Naive thymus-derived CD4-positive, alpha-beta T cell (primary cell): ENCODE measurements at regions not wholly inside any gene's neighbourhood (a gene's known extent, or its start where the extent isn't known, plus 50 kb on each side); places are given as distances from the start of the nearest gene placed in this dataset.

Experiments
- ATAC-seq: fragments of 150-1000 bp; cut with Tn5 transposase; 2 replicates; pipeline ENCODE4 v1.10.0; 2021; ENCODE audit warnings: mild to moderate bottlenecking, moderate library complexity
- CTCF ChIA-PET: fragments of 350-600 bp; sonication (Branson Sonifier 250); formaldehyde crosslinking; loops from one replicate; lab custom pipeline; 2021; ENCODE audit warnings: antibody characterized with exemption; lab: Charles Lee
- POLR2A ChIA-PET: fragments of 350-600 bp; sonication (Branson Sonifier 250); formaldehyde crosslinking; loops from one replicate; lab custom pipeline; 2021; ENCODE audit warnings: antibody characterized with exemption, inconsistent platforms; lab: Charles Lee
- DNase-seq, 9 donors: peaks; one replicate each; pipeline versions ENCODE4 v3.0.0 to v3.0.0-alpha.2; 2020 to 2022; ENCODE audit warnings: mixed read lengths in 1 of 9
- H3K27ac ChIP-seq: one replicate; pipeline ENCODE4 v1.7.0; 2013; ENCODE audit warnings: mild to moderate bottlenecking, low read depth, low read length, moderate library complexity
- H3K27me3 ChIP-seq, 2 donors: one replicate each; pipeline ENCODE4 v1.7.0; 2013; ENCODE audit warnings: low read length in 2 of 2, mild to moderate bottlenecking in 2 of 2, moderate library complexity in 2 of 2; ENCODE audit not compliant: control insufficient read depth in 2 of 2, insufficient read depth in 2 of 2
- H3K36me3 ChIP-seq, 3 experiments: 1 replicate in 2 of 3; 2 replicates in 1 of 3; pipeline ENCODE4 v1.7.0; 2013; ENCODE audit warnings: low read length in 3 of 3, mild to moderate bottlenecking in 3 of 3, moderate library complexity in 1 of 3; ENCODE audit not compliant: insufficient read depth in 3 of 3, control insufficient read depth in 2 of 3
- H3K4me1 ChIP-seq, 2 donors: one replicate each; pipeline ENCODE4 v1.7.0; 2013; ENCODE audit warnings: low read length in 2 of 2, mild to moderate bottlenecking in 2 of 2, moderate library complexity in 1 of 2; ENCODE audit not compliant: control insufficient read depth in 2 of 2, insufficient read depth in 2 of 2
- H3K4me3 ChIP-seq: 2 replicates; pipeline ENCODE4 v1.7.0; 2013; ENCODE audit warnings: mild to moderate bottlenecking, low read length
- H3K9me3 ChIP-seq, 3 experiments: 1 replicate in 2 of 3; 2 replicates in 1 of 3; pipeline ENCODE4 v1.7.0; 2013; ENCODE audit warnings: low read length in 3 of 3; ENCODE audit not compliant: control insufficient read depth in 2 of 3
- H3K27ac Mint-ChIP-seq, 9 donors: one replicate each; pipeline ENCODE4 v1.8.0; 2020 to 2022; ENCODE audit warnings: mixed read lengths in 9 of 9, mild to moderate bottlenecking in 8 of 9, moderate library complexity in 5 of 9, inconsistent platforms in 2 of 9
- H3K27me3 Mint-ChIP-seq, 5 donors: one replicate each; pipeline ENCODE4 v1.8.0; 2021 to 2022; ENCODE audit warnings: mixed read lengths in 5 of 5, mild to moderate bottlenecking in 1 of 5
- H3K36me3 Mint-ChIP-seq, 5 donors: one replicate each; pipeline ENCODE4 v1.8.0; 2020 to 2022; ENCODE audit warnings: mixed read lengths in 5 of 5, mild to moderate bottlenecking in 3 of 5, inconsistent platforms in 1 of 5
- H3K4me1 Mint-ChIP-seq, 7 donors: one replicate each; pipeline ENCODE4 v1.8.0; 2020 to 2022; ENCODE audit warnings: mixed read lengths in 7 of 7, mild to moderate bottlenecking in 3 of 7, inconsistent platforms in 1 of 7
- H3K4me3 Mint-ChIP-seq, 10 donors: one replicate each; pipeline ENCODE4 v1.8.0; 2020 to 2022; ENCODE audit warnings: mild to moderate bottlenecking in 10 of 10, mixed read lengths in 10 of 10, moderate library complexity in 6 of 10, inconsistent platforms in 2 of 10
- H3K9me3 Mint-ChIP-seq, 11 donors: one replicate each; pipeline ENCODE4 v1.8.0; 2020 to 2022; ENCODE audit warnings: mixed read lengths in 11 of 11, mild to moderate bottlenecking in 4 of 11, inconsistent platforms in 1 of 11, moderate library complexity in 1 of 11
- intact Hi-C, 2 donors: fragments of 100-400 bp; cut with micrococcal nuclease; formaldehyde crosslinking; loops; one replicate each; pipeline ENCODE4 v1.15.1; 2023

DNA sequence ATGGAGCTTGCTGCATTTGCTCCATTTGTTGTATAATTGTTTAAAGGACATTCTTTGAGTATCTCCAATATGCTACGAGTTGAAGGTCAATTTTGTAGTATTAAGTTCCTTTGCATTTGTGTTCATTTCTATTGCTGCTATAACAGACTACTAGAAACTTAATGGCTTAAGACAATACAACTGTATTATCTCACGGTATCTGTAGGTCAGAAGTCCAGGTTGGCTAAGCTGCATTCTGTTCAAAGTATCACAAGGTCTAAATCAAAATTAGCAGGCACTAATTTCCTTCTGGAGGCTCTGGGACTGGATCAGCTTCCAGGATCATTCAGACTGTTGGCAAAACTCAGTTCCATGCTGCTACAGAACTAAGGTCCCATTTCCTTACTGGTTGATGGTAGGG, 340.6 kb downstream of the GXYLT1 start:
- ATAC-seq (no peak), DNase-seq (no peak)
- Mint-ChIP-seq H3K27me3 (peaks cover 0 to 6% (median 0%) of the 10 kb centered on the region in 5 donors), H3K4me3 (no peak overlapping the region), H3K36me3 (no peaks in the 10 kb centered on the region), H3K4me1 (no peaks in the 10 kb centered on the region), H3K9me3 (peaks cover 0 to 18% (median 0%) of the 10 kb centered on the region in 11 donors), H3K27ac (no peak overlapping the region)
- Histone ChIP-seq H3K4me3 (no peak overlapping the region), H3K27me3 (no peaks in the 10 kb centered on the region), H3K9me3 (no peaks in the 10 kb centered on the region), H3K36me3 (no peaks in the 10 kb centered on the region), H3K4me1 (no peaks in the 10 kb centered on the region), H3K27ac (no peak overlapping the region)
- POLR2A ChIA-PET, result no interaction called here
- intact Hi-C loops, result no loop called here
- CTCF ChIA-PET, result no interaction called here

DNA sequence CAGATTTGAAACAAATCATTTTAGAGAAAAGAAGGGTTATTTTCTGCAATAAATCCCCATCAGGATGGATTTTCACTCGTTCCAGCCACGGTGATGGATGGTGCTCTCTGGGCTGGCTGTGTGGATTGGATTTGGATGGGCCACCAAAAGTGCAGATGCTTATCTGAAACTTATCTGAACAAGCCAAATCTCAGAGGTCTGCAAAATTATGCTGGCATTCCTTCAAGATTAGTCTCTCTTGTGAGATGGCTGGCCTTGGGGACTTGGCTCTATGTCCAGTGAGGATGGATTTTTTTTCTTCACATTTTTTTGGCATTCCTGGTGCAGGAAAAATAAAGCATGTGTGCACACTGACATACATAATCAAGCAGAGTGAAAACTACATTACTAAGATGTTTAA, 341.9 kb downstream of the GXYLT1 start:
- peaks cover 0 to 9% (median 0%) of the 10 kb centered on the region in 11 donors for H3K9me3 Mint-ChIP-seq
- POLR2A ChIA-PET, result no interaction called here
- no peaks in the 10 kb centered on the region for H3K4me1 Mint-ChIP-seq
- no peak overlapping the region for H3K27ac Mint-ChIP-seq
- no peak for DNase-seq
- H3K4me3 ChIP-seq, result no peak overlapping the region
- no peak for ATAC-seq
- no peak overlapping the region for H3K4me3 Mint-ChIP-seq
- no peaks in the 10 kb centered on the region for H3K4me1 ChIP-seq
- H3K9me3 ChIP-seq, result no peaks in the 10 kb centered on the region
- intact Hi-C loops, result no loop called here
- H3K27me3 ChIP-seq, result no peaks in the 10 kb centered on the region
- CTCF ChIA-PET, result no interaction called here
- no peak overlapping the region for H3K27ac ChIP-seq
- H3K36me3 ChIP-seq, result no peaks in the 10 kb centered on the region
- peaks cover 0 to 6% (median 0%) of the 10 kb centered on the region in 5 donors for H3K27me3 Mint-ChIP-seq
- H3K36me3 Mint-ChIP-seq, result no peaks in the 10 kb centered on the region

DNA sequence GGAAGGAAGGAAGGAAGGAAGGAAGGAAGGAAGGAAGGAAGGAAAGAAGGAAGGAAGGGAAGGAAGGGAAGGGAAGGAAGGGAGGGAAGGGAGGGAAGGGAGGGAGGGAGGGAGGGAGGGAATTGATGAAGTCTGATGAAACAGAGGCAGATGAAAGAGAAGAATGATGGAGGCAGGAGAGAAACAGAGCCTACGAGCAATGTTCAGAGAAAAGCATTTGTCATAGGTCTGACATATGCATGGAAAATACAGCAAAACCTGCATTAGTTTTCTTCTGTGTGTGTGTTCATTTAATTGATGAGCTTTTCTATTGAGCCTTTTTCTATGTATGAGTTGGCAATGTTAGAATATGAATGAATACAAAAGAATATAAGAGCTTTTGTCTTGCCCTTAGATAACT, 343.4 kb downstream of the GXYLT1 start:
- Mint-ChIP-seq H3K4me3 (no peak overlapping the region), H3K4me1 (no peaks in the 10 kb centered on the region), H3K36me3 (no peaks in the 10 kb centered on the region), H3K27ac (no peak overlapping the region), H3K9me3 (no peaks in the 10 kb centered on the region), H3K27me3 (peaks cover 0 to 11% (median 0%) of the 10 kb centered on the region in 5 donors)
- H3K27ac ChIP-seq, result no peak overlapping the region
- no peaks in the 10 kb centered on the region for H3K27me3 ChIP-seq
- H3K36me3 ChIP-seq, result no peaks in the 10 kb centered on the region
- no peak for ATAC-seq
- POLR2A ChIA-PET, result no interaction called here
- H3K4me1 ChIP-seq, result no peaks in the 10 kb centered on the region
- intact Hi-C loops, result no loop called here
- no peak overlapping the region for H3K4me3 ChIP-seq
- no peak for DNase-seq
- no peaks in the 10 kb centered on the region for H3K9me3 ChIP-seq
- CTCF ChIA-PET, result no interaction called here

DNA sequence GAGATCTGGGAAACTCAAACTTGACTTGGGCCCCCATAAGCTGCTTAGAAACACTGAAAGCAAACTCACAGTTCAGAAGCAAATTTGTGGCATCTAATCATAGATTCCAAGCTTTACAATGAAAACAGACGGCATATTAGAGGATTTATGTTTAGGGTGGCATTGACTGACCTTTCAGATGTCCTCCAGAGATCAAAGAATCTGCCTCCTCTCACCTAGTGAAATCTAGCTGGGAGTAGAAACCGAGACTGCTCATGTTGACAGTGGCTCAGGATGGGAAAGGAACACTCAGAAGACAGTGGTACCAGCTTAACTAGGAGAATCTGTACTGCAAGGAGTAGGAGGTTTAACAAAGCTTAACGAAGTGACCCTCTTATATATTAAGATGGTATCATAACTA, 345.0 kb downstream of the GXYLT1 start:
- H3K4me3 Mint-ChIP-seq, result no peak overlapping the region
- H3K27me3 Mint-ChIP-seq, result peaks cover 0 to 14% (median 0%) of the 10 kb centered on the region in 5 donors
- H3K9me3 ChIP-seq, result no peaks in the 10 kb centered on the region
- H3K36me3 Mint-ChIP-seq, result no peaks in the 10 kb centered on the region
- H3K4me3 ChIP-seq, result no peak overlapping the region
- DNase-seq, result no peak
- no peak overlapping the region for H3K27ac Mint-ChIP-seq
- H3K9me3 Mint-ChIP-seq, result no peaks in the 10 kb centered on the region
- intact Hi-C loops, result no loop called here
- no peak overlapping the region for H3K27ac ChIP-seq
- ATAC-seq, result no peak
- no peaks in the 10 kb centered on the region for H3K4me1 ChIP-seq
- no peaks in the 10 kb centered on the region for H3K4me1 Mint-ChIP-seq
- ChIA-PET CTCF (no interaction called here), POLR2A (no interaction called here)
- no peaks in the 10 kb centered on the region for H3K27me3 ChIP-seq
- no peaks in the 10 kb centered on the region for H3K36me3 ChIP-seq

DNA sequence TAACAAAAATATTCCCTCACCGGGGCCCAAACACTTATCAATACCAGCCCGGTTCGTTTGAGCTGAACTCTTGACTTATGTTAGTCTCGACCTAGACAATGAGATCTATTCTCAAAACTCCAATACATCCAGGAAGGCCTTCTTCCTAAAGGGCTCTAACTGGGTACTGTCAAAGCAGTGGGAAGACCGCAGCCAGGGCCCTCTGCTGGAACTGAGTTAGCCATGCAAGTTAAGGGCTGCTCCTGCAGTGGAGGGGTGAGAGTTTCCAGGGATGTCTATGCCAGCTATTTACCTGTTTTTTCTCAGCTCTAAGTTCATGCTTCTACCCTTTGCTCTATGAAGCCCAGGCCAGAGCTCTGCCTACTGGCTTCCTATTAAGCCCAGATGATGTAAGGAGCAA, 348.8 kb downstream of the GXYLT1 start:
- ChIA-PET POLR2A (no interaction called here), CTCF (no interaction called here)
- Mint-ChIP-seq H3K36me3 (peaks cover 0 to 1% (median 0%) of the 10 kb centered on the region in 5 donors), H3K9me3 (peaks cover 0 to 22% (median 5%) of the 10 kb centered on the region in 11 donors), H3K27me3 (peaks cover 0 to 8% (median 0%) of the 10 kb centered on the region in 5 donors), H3K27ac (no peak overlapping the region), H3K4me1 (peaks cover 0 to 1% (median 0%) of the 10 kb centered on the region in 7 donors), H3K4me3 (no peak overlapping the region)
- H3K27me3 ChIP-seq, result no peaks in the 10 kb centered on the region
- H3K4me1 ChIP-seq, result no peaks in the 10 kb centered on the region
- H3K4me3 ChIP-seq, result no peak overlapping the region
- ATAC-seq (no peak), DNase-seq (no peak)
- H3K9me3 ChIP-seq, result peaks cover 0 to 6% (median 0%) of the 10 kb centered on the region in 3 experiments
- no peaks in the 10 kb centered on the region for H3K36me3 ChIP-seq
- intact Hi-C loops, result no loop called here
- no peak overlapping the region for H3K27ac ChIP-seq

DNA sequence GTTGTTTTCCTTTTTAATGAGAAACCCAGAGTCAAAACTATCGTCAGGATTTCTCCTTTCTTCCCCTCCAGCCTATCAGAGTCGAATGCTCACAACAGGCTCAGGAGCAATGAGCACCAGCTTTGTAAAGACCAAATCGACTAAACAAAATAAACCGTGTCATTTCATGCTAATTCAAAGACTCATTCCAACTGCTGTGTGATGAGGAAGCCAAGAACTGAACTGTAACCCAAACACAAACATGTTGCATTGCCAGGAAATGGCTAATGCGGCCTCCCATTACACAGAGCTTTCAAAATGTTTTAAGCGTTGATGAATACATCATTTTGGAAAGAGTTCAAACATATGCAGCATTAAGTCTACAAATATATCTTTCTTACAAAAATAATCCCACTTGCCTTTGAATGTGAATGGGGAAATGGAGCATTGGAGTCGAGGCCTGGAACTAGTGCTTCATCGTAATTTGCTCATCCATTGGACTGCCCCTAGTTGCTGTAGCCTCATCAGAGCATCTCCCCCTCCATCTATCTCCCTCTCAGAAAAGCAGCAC, 349.5 kb downstream of the GXYLT1 start:
- Histone ChIP-seq H3K36me3 (no peaks in the 10 kb centered on the region), H3K27me3 (no peaks in the 10 kb centered on the region), H3K27ac (no peak overlapping the region), H3K4me3 (no peak overlapping the region), H3K9me3 (peaks cover 0 to 8% (median 0%) of the 10 kb centered on the region in 3 experiments), H3K4me1 (no peaks in the 10 kb centered on the region)
- intact Hi-C loops, result no loop called here
- Mint-ChIP-seq H3K27me3 (peaks cover 0 to 8% (median 0%) of the 10 kb centered on the region in 5 donors), H3K4me1 (peaks cover 0 to 1% (median 0%) of the 10 kb centered on the region in 7 donors), H3K4me3 (no peak overlapping the region), H3K27ac (no peak overlapping the region), H3K9me3 (peaks cover 0 to 26% (median 8%) of the 10 kb centered on the region in 11 donors), H3K36me3 (peaks cover 0 to 4% (median 0%) of the 10 kb centered on the region in 5 donors)
- DNase-seq (no peak), ATAC-seq (no peak)
- CTCF ChIA-PET, result no interaction called here
- POLR2A ChIA-PET, result no interaction called here

DNA sequence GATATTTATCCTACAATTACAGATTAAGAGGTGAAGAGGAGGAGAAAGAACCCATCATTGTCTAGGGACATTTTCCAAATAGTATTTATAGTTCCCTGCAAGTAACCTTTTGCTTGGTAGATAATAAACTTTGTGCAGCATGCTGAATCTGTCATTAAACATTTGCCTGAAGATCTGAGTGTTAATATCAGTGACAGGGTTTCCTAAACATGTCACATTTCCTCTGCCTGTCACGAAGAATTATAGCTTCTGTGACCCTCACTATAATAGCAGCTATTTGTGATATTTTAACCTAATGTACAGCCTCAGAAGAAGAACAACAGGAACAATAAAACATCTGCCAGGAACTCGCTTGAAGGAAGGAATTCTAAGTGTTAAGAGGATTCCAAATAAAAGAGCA, 350.3 kb downstream of the GXYLT1 start:
- peaks cover 0 to 8% (median 0%) of the 10 kb centered on the region in 3 experiments for H3K9me3 ChIP-seq
- Mint-ChIP-seq H3K27ac (no peak overlapping the region), H3K36me3 (peaks cover 0 to 4% (median 0%) of the 10 kb centered on the region in 5 donors), H3K4me3 (no peak overlapping the region), H3K9me3 (peaks cover 0 to 26% (median 8%) of the 10 kb centered on the region in 11 donors), H3K4me1 (peaks cover 0 to 1% (median 0%) of the 10 kb centered on the region in 7 donors), H3K27me3 (peaks cover 0 to 8% (median 0%) of the 10 kb centered on the region in 5 donors)
- H3K4me3 ChIP-seq, result no peak overlapping the region
- H3K4me1 ChIP-seq, result no peaks in the 10 kb centered on the region
- ChIA-PET CTCF (no interaction called here), POLR2A (no interaction called here)
- no peak overlapping the region for H3K27ac ChIP-seq
- intact Hi-C loops, result no loop called here
- no peaks in the 10 kb centered on the region for H3K27me3 ChIP-seq
- ATAC-seq (no peak), DNase-seq (no peak)
- H3K36me3 ChIP-seq, result no peaks in the 10 kb centered on the region
